NOMO-1 (cell line): ENCODE measurements at regions not wholly inside any gene's neighbourhood (a gene's known extent, or its start where the extent isn't known, plus 50 kb on each side); places are given as distances from the start of the nearest gene placed in this dataset.
"Not testable (repeated sequence)": the region's sequence is repeated elsewhere in the genome, so short reads cannot be mapped to it uniquely, and the experiment has no call there.

Source experiments
- DNase-seq, 2 experiments: peaks; one replicate each; lab custom pipeline; 2025; ENCODE audit not compliant: unreplicated experiment in 2 of 2; lab: John Stamatoyannopoulos, UW

DNA sequence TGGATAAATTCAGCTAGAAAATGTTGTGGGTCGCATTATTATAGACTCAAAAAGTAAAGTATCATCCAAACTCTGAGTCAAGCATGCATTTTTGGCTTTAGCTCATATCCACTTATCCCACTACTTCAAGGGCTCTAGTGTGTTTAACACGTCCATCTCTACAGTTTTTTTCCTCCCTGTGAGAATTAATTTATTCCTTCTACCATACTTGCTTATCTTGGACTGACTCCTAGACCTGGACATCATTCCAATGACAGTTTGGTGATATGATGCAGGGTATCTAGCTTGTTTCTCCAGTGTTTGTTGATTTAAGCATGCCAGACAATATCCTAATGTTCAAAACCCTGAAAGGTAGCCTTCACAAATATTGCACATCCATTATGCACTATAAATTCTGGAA is 1037.1 kb upstream of the INTU start:
- no peak for DNase-seq

DNA sequence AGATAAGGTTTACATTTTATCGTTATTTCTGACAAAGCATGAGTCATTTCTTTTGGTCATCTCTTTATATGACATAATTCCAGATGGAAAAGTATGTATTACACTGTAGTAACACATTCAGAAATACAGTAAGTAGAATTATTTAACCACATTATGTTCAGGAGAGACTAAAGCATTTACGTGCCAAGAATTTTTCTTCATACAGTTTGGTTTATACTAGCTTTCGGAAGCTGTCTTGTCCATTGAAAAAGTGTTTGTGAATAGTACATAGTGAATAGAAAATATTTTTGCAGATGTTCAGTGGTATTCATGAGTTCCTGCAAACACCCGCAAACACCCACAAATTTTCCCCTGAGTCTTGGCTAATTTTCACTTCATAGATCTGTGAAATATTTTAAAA is 1033.0 kb upstream of the INTU start:
- DNase-seq = no peak

DNA sequence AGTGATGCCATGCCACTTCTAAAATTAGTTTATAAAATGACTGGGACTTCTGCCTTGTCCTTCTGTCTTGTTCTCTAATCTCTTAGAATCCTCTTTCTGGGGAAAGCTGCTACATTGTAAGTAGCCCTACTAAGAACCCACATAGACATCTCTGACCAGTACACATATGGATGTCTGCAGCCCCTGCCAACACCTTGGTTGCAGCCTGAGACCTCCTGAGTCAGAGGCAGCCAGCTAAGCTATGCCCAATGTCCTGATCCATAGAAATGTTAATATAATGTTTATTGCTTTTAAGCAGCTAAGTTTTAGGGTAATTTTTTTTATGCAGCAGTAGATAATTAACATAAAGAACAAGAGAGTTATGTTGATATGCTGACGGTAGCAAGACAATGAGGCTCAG is 1029.5 kb upstream of the INTU start:
- no peak for DNase-seq

DNA sequence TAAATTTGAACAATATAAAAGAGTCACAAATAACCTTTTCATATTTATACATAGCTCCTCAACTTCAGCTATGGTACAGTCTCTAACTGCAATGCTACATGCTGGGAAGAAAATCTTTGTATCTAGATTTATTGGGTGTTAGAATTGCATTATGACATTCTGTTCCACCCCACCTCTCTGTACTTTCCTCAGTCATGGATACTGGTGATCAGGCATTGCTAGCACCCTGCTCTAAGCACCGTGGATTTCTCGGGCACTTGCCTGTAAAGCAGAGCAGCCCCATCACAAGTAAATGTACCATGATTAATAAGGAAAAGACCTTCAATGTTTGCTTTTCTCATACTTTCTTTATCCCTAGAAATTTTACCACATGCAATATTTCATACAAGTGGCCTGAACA is 1028.9 kb upstream of the INTU start:
- DNase-seq = no peak

DNA sequence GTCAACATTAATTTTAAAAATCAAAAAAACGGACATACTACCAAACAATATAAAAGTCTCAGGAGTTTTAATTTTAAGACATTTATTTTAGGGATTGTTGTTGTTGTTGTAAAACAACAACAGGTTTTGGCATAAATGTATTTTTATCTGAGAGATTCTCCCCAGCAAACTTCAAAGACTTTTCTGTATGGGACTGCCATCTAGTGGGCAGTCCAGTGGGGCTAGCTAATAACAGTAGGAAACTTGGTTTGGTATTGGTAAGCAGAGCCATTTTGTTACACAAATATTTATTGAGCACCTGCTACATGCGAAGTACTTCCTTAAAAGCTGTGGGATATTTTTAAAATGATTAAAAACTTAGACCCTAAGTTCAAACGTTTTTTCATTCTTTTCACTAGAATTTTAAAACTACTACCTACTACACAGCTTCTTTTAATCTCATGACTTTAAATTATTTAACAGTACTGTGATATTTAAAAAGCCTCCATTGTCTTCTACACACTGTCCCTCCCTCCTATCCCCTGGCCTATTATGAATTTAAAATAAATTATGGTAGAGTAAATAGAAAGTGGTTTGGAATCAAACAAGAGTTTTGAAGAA is 1028.4 kb upstream of the INTU start:
- DNase-seq = no peak

DNA sequence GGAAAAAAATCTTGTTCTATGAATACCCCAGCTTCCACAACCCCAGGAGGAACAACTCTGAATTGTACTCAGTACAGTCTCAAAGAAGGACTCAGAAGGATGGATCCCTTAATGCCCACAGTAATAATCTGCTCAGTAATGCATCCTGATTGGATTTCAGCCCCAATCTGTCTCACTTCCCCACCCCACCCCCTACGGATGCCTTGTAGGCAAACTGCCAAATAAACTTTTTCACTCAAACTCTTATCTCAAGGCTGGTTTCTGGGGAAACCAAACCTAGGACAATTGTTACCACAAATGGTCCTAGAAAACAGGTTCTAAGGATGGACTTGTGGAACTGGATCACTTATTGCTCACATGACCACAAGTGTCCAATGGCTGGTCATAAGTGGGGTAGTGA is 1021.8 kb upstream of the INTU start:
- DNase-seq = no peak

DNA sequence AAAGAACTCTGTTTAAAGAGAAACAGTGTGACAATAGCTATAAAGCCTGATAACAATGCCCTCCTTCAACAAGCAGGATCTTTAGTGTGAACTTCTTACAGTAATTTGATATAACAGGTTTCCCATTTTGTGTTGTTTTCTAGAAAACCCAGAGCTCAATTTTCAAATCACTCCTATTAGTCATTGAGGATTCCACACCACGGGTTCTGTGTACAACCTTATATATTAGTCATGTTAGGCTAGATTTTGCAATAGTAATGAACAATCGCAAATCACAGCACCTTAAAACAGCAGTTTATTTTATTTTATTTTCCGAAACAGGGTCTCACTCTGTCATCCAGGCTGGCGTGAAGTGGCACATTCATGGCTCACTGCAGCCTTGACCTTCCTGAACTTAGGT is 1020.9 kb upstream of the INTU start:
- DNase-seq = no peak

DNA sequence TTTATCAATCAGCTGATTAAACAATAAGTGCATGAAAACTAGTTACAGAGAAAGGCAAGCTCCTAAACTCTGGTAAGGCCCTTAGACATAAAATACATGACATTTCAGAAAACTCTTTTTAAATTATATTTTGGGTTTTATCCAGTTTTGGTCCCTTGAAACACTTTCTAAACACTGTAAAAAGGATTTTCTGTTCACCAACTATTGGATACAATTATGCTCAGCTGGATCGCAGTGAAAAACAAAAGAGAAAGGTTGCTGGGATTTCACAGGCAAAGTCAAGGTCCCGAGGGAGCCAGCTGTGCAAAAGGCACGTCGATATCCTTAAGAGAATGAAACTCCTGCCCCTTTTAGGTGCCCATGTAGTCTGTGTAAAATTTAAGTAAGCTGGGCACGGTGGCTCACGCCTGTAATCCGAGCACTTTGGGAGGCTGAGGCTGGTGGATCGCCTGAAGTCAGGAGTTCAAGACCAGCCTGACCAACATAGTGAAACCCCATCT is 1018.4 kb upstream of the INTU start:
- DNase-seq = no peak

DNA sequence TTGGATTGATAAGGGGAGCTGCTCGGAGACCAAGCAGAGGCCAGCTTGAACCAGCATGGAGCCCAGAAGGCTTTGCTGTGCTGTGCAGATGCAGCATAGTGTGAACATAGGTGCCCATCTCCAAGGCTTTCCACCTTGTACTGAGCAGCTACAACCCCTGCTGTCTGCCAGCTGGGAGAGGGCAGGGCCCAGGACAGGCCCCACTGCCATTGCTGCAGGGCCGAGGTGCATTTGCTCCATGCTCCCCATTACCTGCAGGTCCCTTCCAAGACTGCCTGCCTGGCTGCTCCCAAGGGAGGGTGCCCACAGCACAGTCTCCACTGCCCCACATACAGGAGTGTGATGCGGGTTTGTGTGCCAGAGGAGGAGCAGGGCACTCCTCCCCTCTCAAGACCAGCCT is 1016.0 kb upstream of the INTU start:
- no peak for DNase-seq

DNA sequence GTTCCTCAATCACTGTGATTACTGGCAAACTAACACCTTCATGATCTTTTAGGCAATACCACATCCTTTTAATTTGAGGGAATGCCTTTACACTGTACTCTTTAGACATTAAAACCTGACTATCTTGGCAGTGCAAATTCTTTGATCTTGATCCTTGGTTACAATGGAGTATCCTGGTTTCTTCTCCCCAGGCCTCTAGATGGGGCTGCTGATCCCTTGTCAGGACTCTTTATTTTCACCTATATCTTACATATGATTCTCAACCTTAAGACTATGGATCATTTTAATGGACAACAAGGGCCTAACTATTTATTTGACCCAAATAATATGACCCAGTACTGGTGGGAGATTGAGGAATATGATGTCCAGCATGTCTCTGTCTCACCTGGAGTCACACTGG is 1005.5 kb upstream of the INTU start:
- DNase-seq = no peak

DNA sequence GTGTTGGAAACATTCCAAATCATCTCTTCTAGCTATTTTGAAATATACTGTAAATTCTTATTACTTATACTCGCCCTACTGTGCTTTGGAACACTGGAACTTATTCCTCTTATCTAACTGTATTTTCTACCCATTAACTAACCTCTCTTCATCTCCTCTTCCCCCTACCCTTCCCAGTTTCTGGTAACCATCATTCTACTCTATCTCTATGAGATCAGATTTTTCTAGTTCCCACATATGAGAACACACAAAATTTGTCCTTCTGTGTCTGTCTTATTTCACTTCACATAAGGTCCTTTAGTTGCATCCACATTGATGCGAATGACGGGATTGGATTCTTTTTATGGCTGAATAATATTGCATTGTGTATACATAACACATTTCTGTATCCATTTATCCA is 1003.8 kb upstream of the INTU start:
- DNase-seq = no peak

DNA sequence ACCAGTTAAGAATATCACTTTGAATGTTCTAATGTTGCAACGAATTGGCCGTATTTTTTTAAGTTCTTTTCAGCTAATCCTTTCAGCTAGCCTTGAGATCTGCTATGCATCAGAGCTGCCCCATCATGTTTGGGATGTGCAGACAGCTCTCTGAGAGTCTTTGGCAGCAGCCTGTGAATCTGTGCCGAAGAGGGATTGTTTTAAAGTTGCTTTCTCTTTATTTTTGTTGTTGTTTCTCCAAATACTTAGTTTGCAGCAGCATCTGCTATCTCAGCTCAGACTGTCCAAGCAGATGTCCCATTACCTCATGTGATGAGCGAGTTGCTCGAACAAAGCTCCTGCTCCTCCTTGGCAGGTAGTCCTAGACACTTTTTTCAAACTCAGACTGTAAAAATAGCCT is 1002.5 kb upstream of the INTU start:
- no peak for DNase-seq

DNA sequence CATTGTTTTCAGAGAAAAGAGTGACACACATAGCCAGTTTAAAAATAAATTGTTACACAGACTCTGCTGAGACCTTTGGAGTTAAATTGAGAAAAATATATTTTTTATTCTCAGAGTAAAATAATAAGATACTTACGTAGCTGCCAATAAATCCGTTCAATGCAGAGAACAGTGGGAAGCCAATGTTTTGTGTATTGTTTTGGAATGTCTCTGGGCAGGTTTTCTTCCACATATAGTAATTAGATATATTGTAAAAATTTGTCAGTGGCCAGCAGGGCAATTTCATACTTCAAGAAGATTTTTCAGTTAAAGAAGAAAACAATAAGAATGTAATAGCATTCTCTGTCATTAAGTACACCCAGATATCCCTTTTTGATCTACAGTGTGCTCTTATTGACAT is 999.5 kb upstream of the INTU start:
- no peak for DNase-seq

DNA sequence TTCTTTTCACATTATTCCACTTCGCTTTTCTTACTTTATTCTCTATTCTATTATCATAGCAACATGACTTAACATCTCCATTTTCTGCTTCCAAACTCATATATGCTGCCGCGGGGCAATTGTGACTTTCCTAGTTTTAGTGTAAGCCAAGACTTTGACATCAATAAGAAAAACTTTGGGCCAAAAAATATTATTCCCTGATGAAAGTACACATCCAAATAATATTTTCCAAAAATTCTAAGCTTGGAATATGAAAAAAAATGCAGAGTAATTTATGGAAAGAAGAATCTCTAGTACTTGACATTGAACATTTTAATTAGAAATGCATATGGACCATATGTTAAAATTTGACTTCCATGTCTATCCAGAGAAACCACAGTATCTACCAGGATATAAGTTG is 995.1 kb upstream of the INTU start:
- DNase-seq = no peak

DNA sequence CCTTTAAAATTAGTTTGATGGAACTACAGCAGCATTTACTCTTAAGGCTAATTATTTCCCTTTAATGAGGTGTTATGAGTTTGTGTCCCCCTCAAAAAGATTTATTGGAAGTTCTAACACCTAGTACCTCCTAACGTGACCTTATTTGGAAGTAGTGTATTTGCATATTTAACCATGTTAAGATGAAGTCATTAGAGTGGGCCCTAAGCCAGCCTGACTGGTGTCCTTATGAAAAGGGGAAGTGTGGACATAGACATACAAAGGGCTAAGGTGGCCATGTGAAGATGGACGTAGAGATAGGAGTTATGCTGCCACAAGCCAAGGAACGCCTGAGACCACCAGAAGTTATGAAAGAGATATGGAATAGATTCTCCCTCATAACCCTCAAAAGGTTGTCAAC is 985.4 kb upstream of the INTU start:
- DNase-seq = no peak

DNA sequence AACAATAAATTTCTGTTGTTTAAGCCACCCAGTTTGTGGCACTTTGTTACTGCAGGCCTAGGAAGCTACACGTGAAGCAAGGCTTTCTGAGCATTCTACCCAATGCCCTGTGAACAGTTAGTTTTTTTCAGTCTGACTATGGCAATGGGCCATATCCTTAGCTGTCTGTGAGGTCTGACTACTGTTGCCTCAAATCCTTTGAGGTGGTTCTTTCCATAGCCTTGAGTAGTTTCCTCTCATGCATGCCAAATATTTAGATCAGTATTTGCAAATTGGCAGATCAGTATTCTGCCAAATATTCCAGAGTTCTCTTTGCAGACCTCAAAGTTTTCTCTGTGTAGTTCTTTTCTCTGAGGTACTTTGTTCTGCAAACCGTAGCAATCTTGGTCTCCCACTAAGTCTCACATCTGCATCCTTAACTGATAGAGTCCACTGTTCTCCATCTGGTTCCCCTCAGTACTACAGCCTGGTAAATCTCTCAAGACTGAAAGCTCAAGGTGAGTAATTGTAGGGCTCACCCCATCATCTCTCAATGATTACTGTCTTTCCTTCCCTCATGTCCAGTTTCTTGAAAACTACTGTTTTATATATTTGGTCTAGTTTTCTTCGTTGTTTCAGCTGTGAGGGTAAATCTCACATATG is 984.9 kb upstream of the INTU start:
- DNase-seq = no peak

DNA sequence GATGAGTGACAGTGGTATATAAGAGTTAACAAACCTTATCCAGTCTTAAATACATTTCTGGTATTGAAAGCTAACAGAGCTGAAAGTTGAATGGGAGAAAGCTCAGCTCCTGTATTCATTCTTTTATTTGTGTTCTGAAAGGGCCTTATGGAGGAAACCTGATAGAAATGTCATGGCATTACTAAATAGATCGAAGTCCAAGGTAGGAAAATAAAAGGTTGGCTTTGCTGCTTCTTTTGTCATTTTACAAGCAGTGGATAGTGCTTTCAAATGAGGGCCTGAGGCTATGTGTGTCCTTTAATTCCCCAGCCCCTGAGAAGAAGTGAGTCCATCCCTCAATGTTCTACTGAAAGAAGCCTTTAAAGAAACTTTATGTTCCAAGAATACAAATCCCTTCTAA is 974.3 kb upstream of the INTU start:
- DNase-seq = no peak

DNA sequence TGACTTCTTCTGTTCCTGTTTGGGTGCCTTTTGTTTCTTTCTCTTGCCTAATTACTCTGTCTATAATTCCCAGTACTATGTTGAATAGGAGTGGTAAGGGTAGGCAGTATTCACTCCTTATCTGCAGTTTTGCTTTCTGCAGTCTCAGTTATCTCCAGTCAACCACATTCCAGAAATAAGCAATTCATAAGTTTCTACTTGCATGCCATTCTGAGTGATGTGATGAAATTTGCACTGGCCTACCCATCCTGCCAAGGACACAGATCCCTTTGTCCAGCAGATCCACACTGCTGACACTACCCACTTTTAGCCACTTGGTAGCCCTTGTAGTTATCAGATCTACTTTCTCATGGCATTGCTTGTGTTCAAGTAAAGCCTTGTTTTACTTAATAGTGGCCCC is 971.6 kb upstream of the INTU start:
- no peak for DNase-seq

DNA sequence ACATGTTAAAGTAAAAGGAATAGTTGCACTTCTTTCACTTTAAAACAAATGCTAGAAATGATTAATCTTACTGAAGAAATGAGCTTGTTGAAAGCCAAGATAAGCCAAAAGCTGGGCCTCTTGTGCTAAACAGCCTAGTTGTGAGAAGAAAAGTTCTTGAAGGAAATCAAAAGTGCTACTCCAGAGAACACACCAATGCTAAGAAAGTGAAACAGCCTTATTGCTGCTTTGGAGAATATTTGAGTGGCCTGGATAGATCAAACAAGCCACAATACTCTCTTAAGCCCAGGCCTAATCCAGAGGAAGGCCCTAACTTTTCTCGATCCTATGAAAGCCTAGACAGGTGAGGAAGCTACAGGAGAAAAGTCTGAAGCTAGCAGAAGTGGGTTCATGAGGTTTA is 967.9 kb upstream of the INTU start:
- DNase-seq = no peak

DNA sequence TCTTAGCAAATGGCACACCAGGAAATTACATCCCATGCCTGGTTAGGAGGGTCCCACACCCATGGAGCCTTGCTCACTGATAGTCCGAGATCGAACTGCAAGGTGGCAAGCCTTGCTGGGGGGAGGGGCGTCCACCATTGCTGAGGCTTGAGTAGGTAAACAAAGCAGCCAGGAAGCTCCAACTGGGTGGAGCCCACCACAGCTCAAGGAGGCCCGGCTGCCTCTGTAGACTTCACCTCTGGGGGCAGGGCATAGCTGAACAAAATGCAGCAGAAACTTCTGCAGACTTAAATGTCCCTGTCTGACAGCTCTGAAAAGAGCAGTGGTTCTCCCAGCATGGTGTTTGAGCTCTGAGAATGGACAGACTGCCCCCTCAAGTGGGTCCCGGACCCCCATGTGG is 962.7 kb upstream of the INTU start:
- DNase-seq = not testable (repeated sequence)

DNA sequence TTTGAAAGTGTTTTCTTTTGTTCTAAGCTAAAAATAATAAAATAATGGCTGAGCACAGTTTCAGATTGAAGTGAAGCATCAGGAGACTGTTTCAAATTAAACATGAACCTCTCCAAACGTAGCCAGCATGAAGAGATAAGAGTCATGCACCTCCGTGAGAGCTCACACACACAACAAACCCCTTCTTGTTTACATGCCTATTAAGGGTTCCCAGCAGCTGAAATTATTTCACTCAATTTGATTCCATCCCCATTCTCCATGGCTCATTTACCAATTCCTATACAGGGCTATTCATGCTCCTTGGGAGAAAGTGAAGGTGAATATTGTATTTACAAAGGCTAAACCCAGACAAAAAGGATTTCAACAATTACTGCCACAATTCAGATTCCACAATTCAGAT is 954.1 kb upstream of the INTU start:
- no peak for DNase-seq

DNA sequence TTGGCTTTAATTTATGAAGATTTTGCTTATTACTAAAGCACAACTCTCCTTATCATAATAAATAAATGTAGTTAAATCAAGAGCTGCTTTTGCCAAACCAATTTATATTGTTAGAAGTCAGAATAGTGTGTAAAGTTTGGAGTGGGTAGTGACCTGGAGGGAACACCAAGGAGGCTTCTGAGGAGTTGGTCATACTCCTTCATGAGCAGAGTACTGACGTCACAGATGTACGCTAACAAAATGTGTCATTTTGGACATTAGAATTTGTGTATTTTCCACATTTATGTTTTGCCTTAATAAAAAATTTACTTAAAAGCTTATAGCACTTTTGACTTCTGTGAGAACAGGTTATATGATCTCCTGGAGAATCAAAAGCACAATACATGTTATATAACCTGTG is 953.5 kb upstream of the INTU start:
- DNase-seq = no peak

DNA sequence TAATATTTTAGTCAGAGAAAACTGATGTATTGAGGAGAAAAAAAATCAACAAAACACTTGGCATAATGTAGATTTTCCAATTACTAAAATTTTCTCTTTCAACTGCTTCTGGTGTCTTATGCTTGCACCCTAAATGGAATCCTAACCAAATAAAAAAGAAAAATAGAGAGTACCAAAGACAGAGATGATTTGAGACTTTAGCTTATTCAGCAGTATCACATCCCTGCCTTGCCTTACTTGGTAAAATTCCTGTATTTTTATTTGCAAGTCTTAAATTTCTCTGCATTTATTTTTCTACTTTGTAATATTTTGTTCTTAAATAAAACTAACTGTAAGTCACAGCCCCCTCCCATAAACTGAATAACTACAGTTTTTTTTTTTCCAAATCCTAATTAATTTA is 950.5 kb upstream of the INTU start:
- DNase-seq = no peak
